Peyer's patch (tissue), 4 donors: ENCODE measurements at regions not wholly inside any gene's neighbourhood (a gene's known extent, or its start where the extent isn't known, plus 50 kb on each side); places are given as distances from the start of the nearest gene placed in this dataset.

Experiments used
- POLR2A ChIP-seq, 2 donors: fragments of 450-650 bp; IDR thresholded peaks; one replicate each; pipeline ENCODE4 v1.5.1; 2017; ENCODE audit warnings: antibody characterized with exemption in 2 of 2, mild to moderate bottlenecking in 2 of 2, moderate library complexity in 2 of 2
- TF ChIP-seq, protein P1 (sequence below), 6 experiments: fragments of 450-650 bp in 4 of 6; fragments of 200-600 bp in 2 of 6; sonication (generic) in 1 of 6; IDR thresholded peaks; one replicate each; pipeline ENCODE4 v1.5.1; 2017 to 2019; ENCODE audit warnings: antibody characterized with exemption in 6 of 6, mild to moderate bottlenecking in 3 of 6, moderate library complexity in 1 of 6

DNA sequence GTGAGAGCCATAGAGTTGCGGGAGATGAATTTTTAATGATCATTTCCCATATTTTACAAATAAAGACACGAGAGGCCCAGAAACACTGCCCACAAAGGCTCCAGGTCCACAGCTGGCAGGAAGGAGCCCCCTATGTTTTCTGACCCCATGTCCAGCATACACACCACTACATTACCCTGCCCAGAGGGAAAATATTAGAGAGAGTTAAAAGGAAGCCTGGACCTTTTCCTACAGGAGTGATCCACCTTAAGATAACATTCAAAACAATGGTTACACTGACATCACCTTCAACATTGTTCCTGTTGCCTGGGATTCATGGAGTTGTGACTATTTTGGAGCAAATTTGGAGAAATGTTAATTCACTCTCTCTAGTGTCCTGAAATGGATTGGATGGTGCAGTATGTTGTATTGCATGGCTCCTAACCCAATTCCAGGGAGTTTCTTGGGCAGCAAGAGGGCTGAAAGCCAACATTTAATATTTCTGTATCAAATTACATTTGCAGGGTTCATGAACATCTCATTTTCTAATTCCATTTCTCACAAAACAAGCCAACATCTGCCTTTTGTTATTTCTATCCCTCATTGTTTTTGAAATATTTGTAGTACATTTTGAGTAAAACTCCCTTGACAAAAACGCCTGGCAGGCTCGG, 172.5 kb downstream of the DLEU7 start:
- no peak for TF ChIP-seq POLR2A (IDR thresholded peaks at IDR 0.05)
- TF ChIP-seq, protein P1, sequence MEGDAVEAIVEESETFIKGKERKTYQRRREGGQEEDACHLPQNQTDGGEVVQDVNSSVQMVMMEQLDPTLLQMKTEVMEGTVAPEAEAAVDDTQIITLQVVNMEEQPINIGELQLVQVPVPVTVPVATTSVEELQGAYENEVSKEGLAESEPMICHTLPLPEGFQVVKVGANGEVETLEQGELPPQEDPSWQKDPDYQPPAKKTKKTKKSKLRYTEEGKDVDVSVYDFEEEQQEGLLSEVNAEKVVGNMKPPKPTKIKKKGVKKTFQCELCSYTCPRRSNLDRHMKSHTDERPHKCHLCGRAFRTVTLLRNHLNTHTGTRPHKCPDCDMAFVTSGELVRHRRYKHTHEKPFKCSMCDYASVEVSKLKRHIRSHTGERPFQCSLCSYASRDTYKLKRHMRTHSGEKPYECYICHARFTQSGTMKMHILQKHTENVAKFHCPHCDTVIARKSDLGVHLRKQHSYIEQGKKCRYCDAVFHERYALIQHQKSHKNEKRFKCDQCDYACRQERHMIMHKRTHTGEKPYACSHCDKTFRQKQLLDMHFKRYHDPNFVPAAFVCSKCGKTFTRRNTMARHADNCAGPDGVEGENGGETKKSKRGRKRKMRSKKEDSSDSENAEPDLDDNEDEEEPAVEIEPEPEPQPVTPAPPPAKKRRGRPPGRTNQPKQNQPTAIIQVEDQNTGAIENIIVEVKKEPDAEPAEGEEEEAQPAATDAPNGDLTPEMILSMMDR (IDR thresholded peaks at IDR 0.05) = no peak
